DND-41 (cell line): ENCODE measurements at regions not wholly inside any gene's neighbourhood (a gene's known extent, or its start where the extent isn't known, plus 50 kb on each side); places are given as distances from the start of the nearest gene placed in this dataset.

Experiments used
- ATAC-seq: fragments of 200-7000 bp; cut with Tn5 transposase; 3 replicates; pipeline ENCODE4 v1.9.1; 2021; ENCODE audit warnings: low read depth; ENCODE audit not compliant: insufficient read depth
- DNase-seq: peaks from one replicate; pipeline ENCODE4 v3.0.0-alpha.2; 2020
- H2AFZ ChIP-seq: 2 replicates; pipeline ENCODE4 v1.6.0; 2012; ENCODE audit warnings: low read depth, low read length
- H3K27ac ChIP-seq: 2 replicates; pipeline ENCODE4 v1.5.1; 2012; ENCODE audit warnings: low read length, inconsistent platforms
- H3K27me3 ChIP-seq: fragments of 200-600 bp; sonication (generic); 2 replicates; pipeline ENCODE4 v1.6.0; 2012; ENCODE audit warnings: low read length, mild to moderate bottlenecking, inconsistent platforms; ENCODE audit not compliant: insufficient read depth, poor library complexity
- H3K36me3 ChIP-seq: 2 replicates; pipeline ENCODE4 v1.5.1; 2012; ENCODE audit warnings: low read length, inconsistent platforms; ENCODE audit not compliant: insufficient read depth
- H3K4me1 ChIP-seq: 2 replicates; pipeline ENCODE4 v1.5.1; 2012; ENCODE audit warnings: mild to moderate bottlenecking, low read length; ENCODE audit not compliant: insufficient read depth
- H3K4me2 ChIP-seq: 2 replicates; pipeline ENCODE4 v1.6.0; 2012; ENCODE audit warnings: mild to moderate bottlenecking, moderate library complexity, low read length, inconsistent platforms; ENCODE audit not compliant: insufficient read depth
- H3K4me3 ChIP-seq, 2 experiments: fragments of 200-600 bp in 1 of 2; shearing (Covaris generic) in 1 of 2; 2 replicates each; pipeline ENCODE4 v1.5.1; 2012 to 2016; ENCODE audit warnings: inconsistent platforms in 2 of 2, low read length in 2 of 2, mild to moderate bottlenecking in 2 of 2, low read depth in 1 of 2, moderate library complexity in 1 of 2
- H3K79me2 ChIP-seq: 2 replicates; pipeline ENCODE4 v1.6.0; 2012; ENCODE audit warnings: low read length, inconsistent platforms; ENCODE audit not compliant: insufficient read depth
- H3K9ac ChIP-seq: 2 replicates; pipeline ENCODE4 v1.6.0; 2012; ENCODE audit warnings: low read depth, mild to moderate bottlenecking, inconsistent platforms, low read length, moderate library complexity
- H3K9me3 ChIP-seq: 2 replicates; pipeline ENCODE4 v1.5.1; 2012; ENCODE audit warnings: low read length, moderate library complexity, mild to moderate bottlenecking, inconsistent platforms; ENCODE audit not compliant: insufficient read depth, severe bottlenecking
- H4K20me1 ChIP-seq: 2 replicates; pipeline ENCODE4 v1.6.0; 2012; ENCODE audit warnings: low read length; ENCODE audit not compliant: insufficient read depth
- EZH2 ChIP-seq: IDR thresholded peaks from 3 replicates; pipeline ENCODE4 v1.6.1; 2012; ENCODE audit warnings: borderline replicate concordance, low read depth, mild to moderate bottlenecking, moderate library complexity, low read length, inconsistent platforms; ENCODE audit not compliant: severe bottlenecking
- TF ChIP-seq, protein P1 (sequence below): IDR thresholded peaks from 2 replicates; pipeline ENCODE4 v1.5.1; 2012; ENCODE audit warnings: borderline replicate concordance, low read length, moderate library complexity, mild to moderate bottlenecking; ENCODE audit not compliant: poor library complexity, severe bottlenecking; ENCODE audit errors: extremely low read depth

- Histone ChIP-seq H3K27me3 (peaks cover 6% of the 10 kb centered on the region), H3K4me2 (no peak overlapping the region), H3K4me1 (no peaks in the 10 kb centered on the region), H2AFZ (no peak overlapping the region), H3K4me3 (no peak overlapping the region), H3K9me3 (no peaks in the 10 kb centered on the region), H3K79me2 (no peaks in the 10 kb centered on the region), H4K20me1 (no peaks in the 10 kb centered on the region), H3K27ac (no peak overlapping the region), H3K9ac (no peak overlapping the region), H3K36me3 (no peaks in the 10 kb centered on the region)
- ATAC-seq = no peak
- no peak for DNase-seq
- no peak for TF ChIP-seq EZH2
- TF ChIP-seq, protein P1, sequence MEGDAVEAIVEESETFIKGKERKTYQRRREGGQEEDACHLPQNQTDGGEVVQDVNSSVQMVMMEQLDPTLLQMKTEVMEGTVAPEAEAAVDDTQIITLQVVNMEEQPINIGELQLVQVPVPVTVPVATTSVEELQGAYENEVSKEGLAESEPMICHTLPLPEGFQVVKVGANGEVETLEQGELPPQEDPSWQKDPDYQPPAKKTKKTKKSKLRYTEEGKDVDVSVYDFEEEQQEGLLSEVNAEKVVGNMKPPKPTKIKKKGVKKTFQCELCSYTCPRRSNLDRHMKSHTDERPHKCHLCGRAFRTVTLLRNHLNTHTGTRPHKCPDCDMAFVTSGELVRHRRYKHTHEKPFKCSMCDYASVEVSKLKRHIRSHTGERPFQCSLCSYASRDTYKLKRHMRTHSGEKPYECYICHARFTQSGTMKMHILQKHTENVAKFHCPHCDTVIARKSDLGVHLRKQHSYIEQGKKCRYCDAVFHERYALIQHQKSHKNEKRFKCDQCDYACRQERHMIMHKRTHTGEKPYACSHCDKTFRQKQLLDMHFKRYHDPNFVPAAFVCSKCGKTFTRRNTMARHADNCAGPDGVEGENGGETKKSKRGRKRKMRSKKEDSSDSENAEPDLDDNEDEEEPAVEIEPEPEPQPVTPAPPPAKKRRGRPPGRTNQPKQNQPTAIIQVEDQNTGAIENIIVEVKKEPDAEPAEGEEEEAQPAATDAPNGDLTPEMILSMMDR = no peak
These were observed 618.6 kb downstream of the EPM2A start for GRCh38 chr6:145116591-145117178.

DNA sequence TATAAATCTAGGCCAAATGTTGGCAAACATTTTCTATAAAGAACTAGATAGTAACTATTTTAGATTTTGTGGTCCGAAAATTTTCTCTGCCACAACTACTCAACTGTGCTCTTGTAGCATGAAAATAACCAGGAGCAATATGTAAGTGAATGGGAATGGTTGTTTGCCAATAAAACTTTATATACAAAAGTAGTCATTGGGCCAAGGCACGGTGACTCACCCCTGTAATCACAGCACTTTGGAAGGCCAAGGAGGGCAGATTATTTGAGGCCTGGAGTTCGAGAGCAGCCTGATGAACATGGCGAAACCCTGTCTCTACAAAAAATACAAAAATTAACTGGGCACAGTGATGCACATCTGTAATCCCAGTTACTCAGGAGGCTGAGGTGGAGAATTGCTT, 617.1 kb downstream of the EPM2A start:
- Histone ChIP-seq H3K79me2 (no peaks in the 10 kb centered on the region), H4K20me1 (no peaks in the 10 kb centered on the region), H3K4me3 (no peak overlapping the region), H3K36me3 (no peaks in the 10 kb centered on the region), H3K27me3 (peaks cover 6% of the 10 kb centered on the region), H3K4me2 (no peak overlapping the region), H3K9ac (no peak overlapping the region), H3K4me1 (no peaks in the 10 kb centered on the region), H2AFZ (no peak overlapping the region), H3K9me3 (no peaks in the 10 kb centered on the region), H3K27ac (no peak overlapping the region)
- no peak for TF ChIP-seq EZH2
- TF ChIP-seq, protein P1 = no peak
- ATAC-seq (no peak), DNase-seq (no peak)

- Histone ChIP-seq H3K4me1 (no peaks in the 10 kb centered on the region), H3K27ac (no peak overlapping the region), H3K36me3 (no peaks in the 10 kb centered on the region), H4K20me1 (no peaks in the 10 kb centered on the region), H3K4me2 (no peak overlapping the region), H2AFZ (no peak overlapping the region), H3K4me3 (no peak overlapping the region), H3K9me3 (no peaks in the 10 kb centered on the region), H3K9ac (no peak overlapping the region), H3K27me3 (peaks cover 5% of the 10 kb centered on the region), H3K79me2 (no peaks in the 10 kb centered on the region)
- TF ChIP-seq, protein P1 = no peak
- no peak for TF ChIP-seq EZH2
- DNase-seq = no peak
- ATAC-seq = no peak
These were observed 616.2 kb downstream of the EPM2A start for GRCh38 chr6:145119081-145119480.

DNA sequence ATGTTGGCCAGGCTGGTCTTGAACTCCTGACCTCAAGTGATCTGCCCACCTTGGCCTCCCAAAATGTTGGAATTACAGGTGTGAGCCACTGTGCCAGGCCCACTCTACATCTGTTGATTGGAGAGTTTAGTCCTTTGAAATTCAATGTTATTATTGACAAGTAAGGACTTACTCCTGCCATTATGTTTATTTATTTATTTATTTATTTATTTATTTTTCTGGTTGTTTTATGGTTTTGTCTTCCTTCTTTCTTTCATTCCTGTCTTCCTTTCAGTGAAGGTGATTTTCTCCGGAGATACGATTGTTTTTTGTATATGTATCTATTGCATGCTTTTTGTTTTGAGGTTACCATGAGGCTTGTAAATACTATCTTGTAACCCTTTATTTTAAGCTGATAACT, 602.6 kb downstream of the EPM2A start:
- Histone ChIP-seq H3K9ac (no peak overlapping the region), H4K20me1 (no peaks in the 10 kb centered on the region), H3K4me1 (no peaks in the 10 kb centered on the region), H2AFZ (no peak overlapping the region), H3K9me3 (no peaks in the 10 kb centered on the region), H3K4me3 (no peak overlapping the region), H3K27ac (no peak overlapping the region), H3K36me3 (no peaks in the 10 kb centered on the region), H3K27me3 (no peaks in the 10 kb centered on the region), H3K79me2 (no peaks in the 10 kb centered on the region), H3K4me2 (no peak overlapping the region)
- ATAC-seq (no peak), DNase-seq (no peak)
- TF ChIP-seq, protein P1 = no peak
- TF ChIP-seq EZH2 = no peak
